ENCODE measurements at regions not wholly inside any gene's neighbourhood (a gene's known extent, or its start where the extent isn't known, plus 50 kb on each side); places are given as distances from the start of the nearest gene placed in this dataset.
A peak's percentile ranks its signal among the peaks of the same experiment; 100 is the strongest.
"Not testable (repeated sequence)": the region's sequence is repeated elsewhere in the genome, so short reads cannot be mapped to it uniquely, and the experiment has no call there.

DNA sequence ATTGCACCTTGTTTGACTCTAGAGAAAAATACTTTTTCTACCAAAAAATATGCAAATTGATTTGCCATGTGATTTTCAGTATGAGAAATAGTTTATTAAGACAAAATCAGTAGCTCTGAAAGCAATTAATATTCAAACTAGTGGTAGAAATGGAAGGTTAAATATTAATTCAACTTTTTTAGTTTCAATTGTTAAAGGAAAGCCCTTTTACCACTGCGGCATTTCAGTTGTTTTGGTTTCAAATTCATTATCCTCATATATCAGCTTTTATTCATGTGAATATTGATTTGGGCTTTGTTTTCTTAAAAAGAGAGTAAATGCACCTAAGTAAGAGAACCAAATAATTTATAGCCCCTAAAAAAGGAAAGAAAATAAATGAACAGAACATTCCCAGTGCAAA lies 660.6 kb upstream of the CHD1 start:
- DNase-seq (ENCODE audit: low spot score) = no peak

DNA sequence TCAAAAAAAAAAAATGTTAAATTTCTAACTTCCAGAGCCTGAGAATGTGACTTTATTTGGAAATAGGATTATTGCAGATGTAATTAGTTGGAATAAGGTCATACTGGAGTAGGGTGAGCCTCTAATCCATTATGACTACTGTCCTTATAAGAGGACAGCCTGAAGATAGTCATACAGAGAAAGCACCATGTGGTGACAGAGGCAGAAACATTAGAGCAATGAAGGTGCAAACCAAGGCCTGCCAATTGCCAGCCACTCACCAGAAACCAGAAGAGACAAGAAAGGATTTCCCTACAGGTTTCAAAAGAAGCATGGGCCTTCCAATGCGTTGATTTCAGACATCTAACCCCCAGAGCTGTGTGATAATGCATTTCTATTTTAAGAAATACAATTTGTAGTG lies 659.2 kb upstream of the CHD1 start:
- no peak for DNase-seq (ENCODE audit: low spot score)

DNA sequence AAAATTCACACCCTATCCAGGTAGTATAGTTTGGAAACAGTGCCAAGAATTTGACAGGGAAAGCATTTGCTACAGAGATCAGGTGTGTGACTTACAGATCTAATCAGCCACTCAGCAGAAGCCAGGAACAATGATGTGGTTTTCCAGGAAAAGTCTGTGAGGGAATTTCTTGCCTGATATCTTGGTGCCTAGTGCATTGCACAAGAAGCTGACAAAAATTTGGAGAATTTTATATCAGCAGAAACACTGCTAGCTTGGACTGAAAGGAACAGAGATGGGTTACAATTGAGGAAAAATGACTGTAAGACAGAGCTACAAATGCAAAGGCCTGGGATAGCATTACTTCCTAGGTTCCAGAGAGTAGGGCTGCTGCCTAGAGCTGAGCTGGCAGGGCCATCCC lies 658.1 kb upstream of the CHD1 start:
- no peak for DNase-seq (ENCODE audit: low spot score)

DNA sequence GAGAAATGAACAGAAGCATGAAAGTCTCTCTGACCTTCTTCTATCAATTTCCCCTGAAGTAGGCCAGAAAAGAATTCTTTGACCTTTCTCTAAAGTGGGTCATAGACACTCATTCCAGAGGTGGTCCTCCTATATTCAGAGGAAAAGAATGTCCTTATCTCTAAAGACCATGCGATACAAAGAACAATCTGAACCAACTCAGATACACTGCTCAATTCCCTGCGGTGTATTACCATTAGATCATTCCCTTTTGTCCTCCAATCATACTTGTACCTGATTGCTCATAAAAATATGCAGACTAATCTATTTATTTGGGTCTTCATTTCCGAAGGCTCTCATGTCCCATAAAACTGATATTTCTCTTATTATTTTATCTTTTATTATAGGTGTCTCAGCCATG lies 652.4 kb upstream of the CHD1 start:
- DNase-seq (ENCODE audit: low spot score) = not testable (repeated sequence)

DNA sequence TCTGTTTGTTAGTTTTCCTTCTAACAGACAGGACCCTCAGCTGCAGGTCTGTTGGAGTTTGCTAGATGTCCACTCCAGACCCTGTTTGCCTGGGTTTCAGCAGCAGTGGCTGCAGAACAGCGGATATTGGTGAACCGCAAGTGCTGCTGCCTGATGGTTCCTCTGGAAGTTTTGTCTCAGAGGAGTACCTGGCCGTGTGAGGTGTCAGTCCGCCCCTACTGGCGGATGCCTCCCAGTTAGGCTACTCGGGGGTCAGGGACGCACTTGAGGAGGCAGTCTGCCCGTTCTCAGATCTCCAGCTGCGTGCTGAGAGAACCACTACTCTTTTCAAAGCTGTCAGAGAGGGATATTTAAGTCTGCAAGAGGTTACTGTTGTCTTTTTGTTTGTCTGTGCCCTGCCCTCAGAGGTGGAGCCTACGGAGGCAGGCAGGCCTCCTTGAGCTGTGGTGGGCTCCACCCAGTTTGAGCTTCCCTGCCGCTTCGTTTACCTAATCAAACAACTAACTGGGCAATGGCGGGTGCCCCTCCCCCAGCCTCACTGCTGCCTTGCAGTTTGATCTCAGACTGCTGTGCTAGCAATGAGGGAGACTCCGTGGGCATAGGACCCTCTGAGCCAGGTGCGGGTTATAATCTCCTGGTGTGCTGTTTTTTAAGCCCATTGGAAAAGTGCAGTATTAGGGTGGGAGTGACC lies 634.3 kb upstream of the CHD1 start:
- DNase-seq (ENCODE audit: low spot score) = not testable (repeated sequence)

DNA sequence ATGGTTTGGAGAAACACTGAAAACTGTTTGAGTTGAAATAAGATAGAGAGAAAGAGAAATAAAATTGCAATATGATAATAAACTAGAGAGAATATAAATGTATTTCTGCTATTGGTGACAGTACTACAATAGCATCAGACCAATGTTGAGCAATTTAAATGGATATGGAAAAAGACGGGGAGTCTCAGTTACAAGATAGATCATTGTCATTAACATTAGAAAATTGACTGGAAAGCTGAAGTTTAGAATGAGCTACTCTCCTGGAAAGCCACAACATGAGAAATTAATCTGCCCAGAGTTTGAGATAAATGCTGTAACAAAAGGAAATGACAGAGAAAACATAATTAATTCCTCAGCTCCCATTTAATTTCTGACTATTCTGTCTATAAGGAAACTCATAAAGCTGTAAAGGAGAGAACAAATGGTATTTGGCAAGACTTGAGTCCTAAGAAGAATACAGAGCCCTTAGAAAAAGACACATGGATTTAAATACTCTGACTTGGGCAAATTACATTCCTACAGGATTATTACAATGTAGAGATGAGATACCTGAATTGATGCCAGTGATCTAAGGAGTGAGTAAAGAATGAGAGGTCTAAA lies 624.5 kb upstream of the CHD1 start:
- DNase-seq (ENCODE audit: low spot score) = peak; percentile 10

DNA sequence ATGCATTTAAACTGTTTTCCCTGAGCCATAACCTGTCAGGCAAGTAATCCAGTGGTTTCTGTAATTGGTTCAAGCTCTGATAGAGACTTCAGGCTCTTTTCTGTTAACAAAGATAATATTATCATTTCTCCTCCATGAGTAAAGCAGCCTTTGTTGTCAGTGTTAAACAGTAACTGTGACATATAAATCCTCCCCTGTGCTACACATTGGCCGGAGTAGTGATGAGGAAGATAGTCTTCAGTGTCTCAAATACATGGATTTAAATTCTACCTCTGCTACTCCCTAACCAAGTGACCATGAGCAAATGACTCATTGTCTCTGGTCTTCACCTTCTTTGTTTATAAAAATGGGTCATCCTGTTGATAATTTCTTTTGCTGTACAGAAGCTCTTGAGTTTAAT lies 615.5 kb upstream of the CHD1 start:
- DNase-seq (ENCODE audit: low spot score) = peak; percentile 13

DNA sequence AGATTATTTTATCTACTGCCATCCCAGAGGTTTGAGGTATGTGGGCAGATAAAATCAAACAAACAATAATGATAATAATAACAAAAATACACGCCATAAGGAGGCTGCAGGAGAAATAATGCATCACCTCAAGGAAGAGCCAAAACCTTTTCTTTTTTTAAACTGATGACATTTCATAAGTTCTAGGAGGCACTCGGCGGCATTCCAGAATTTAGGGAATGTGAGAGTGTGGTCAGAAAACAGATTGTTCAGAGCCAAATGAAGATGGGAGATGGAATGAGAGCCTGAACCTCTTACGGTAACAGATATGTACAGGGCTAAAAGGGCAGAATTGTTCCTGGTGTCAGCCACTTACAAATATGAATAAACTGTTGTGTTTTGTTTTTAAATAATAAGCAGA lies 615.0 kb upstream of the CHD1 start:
- peak; percentile 68 for DNase-seq (ENCODE audit: low spot score)

DNA sequence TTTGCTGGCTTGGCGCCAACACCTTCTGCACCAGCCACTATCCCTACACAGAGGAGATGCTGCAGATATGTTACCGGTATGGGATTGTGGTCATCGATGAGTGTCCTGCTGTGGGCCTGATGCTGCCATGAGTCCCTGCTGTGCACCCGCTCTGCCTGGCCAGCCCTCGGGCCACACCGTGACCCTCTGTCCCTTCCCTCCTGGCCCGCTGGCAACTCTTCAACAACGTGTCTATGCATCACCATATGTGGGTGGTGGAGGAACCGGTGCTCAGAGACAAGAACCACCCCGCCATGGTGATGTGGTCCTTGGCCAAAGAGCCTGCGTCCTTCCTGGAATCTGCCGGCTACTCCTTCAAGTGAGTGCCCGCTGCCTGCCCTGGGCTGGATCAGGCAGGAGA lies 605.4 kb upstream of the CHD1 start:
- not testable (repeated sequence) for DNase-seq (ENCODE audit: low spot score)

DNA sequence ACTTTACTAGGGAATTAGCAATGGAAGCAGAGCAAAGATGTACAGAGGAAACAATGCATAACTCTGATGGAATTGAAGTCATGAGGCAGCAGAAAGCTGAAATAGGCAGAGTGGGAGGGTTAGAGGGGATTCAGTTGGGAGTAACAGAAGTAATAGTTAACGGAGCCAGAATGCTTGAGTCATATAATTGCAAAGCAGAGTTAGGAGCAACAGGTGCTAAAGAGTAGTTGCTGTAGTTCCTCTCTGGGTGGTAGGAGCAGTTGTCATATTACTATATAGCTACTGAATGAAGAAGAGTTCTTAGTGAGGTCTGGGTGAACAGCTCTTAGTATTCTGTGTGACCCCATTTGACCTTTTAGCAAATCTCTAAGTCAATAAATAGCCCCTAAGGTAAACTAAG lies 592.9 kb upstream of the CHD1 start:
- not testable (repeated sequence) for DNase-seq (ENCODE audit: low spot score)

DNA sequence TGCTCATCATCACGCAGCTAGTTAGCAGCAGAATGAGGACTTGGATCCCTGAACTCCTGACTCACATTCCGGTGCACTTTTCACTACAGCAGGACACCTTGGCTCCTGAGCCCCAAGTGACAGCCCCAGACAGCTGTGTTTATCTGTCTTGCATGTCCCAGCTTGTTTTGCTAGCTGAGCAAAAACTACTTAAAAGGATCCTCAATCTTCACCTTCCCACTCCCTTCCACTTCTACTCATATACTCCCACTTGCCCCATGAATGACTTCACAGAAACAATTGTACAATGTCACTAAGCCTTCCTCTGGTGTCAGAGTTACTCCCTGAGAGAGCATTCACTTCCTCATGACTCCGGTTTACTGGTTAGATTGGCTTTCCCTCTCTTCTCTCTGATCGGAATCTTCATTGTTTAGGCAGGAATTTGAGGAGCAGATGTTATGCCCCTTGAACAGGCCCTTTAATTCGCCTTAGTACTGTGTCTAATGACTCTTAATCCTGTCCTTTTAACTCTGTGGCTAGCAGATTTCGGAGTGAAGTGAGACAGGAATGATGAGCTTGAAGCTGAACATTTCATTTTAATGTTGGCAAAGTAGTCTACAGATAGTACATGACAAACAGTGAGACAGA lies 587.2 kb upstream of the CHD1 start:
- not testable (repeated sequence) for DNase-seq (ENCODE audit: low spot score)

DNA sequence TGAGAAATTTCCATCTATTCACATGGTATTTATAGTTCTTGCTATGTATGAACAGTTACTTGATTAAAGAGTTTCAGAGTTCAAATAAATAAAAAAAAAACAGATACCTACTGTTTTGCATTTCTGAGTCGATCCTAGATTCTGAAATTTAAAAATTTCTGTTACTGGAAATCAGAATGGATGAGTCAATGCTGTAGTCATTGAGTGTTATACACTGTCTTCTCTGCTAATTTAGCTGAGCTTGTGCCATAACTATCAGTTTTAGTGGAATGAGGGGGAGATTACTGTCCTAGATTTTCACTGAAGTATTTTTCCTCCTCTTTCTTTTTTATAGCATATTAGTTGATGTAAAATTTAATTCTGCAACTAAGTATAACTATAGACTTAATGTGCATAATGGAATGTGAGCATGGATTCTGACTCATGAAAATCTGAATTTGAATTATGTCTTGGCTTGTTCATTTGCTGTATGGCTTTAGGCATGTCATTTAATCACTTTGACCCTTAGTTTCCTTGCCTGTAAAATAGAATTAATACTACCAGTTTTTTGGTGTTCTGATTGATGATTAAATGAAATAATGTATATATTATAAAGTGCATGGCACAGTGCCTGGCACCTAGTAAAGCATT lies 581.5 kb upstream of the CHD1 start:
- DNase-seq (ENCODE audit: low spot score) = not testable (repeated sequence)

DNA sequence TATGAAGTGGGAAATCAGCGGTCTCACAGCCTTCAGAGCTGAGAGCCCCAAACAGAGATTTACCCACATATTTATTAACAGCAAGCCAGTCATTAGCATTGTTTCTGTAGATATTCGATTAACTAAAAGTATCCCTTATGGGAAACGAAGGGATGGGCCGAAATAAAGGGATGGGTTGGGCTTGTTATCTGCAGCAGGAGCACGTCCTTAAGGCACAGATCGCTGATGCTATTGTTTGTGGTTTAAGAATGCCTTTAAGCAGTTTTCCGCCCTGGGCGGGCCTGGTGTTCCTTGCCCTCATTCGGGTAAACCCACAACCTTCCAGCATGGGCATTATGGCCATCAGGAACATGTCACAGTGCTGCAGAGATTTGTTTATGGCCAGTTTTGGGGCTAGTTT lies 580.3 kb upstream of the CHD1 start:
- not testable (repeated sequence) for DNase-seq (ENCODE audit: low spot score)

DNA sequence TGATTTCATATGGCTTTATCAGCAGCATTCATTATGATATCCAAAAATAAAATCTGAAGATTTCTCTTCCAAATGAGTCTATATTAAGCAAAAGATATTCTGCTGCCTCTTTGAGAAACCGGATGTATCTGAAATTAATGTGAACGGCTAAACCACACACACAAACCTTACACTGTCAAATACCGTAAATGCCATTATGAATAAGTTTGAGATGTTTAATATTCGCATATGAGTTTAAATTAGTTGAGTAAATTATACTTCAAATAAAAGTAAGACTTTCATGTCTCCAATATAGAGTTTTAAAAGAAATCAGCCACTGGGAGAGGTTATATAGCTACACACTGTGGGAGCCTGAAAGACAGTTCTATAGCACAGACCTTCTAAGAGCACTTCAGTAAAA lies 566.6 kb upstream of the CHD1 start:
- not testable (repeated sequence) for DNase-seq (ENCODE audit: low spot score)

DNA sequence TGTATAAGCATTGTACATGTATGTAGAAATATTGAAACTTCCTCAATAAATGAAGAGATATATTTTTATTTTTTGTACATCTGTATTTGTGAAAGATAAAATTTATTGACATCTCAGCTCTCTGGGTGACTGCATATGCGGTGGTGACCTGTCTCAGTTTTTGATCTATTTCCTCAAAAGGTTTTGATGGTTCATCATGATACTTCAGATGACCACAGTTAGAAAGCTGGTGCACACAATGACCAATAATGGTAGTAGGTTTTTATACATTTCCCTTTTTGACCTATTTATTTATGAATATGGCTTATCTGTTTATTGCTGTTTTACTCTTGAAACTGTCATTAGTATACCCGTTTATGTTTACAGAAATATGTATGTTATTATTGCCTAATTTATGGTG lies 549.6 kb upstream of the CHD1 start:
- DNase-seq (ENCODE audit: low spot score) = not testable (repeated sequence)

DNA sequence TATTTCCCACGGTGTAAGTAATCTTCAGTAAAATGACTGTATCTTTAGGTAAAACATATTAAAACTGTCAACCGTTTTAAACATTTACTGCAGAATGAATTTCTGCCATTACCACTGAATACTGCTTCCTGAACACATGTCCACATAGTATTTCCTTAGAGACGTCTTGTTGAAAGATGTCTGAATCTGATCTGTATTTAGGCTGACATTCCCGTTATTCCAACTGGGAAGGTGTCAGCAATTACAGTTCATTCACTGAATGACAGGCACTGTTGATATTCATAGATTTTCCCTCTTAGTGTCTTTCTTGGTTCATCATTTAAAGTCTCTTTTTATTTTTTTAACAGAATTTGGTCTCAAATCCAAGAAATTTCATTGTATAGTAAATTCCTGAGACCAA lies 544.5 kb upstream of the CHD1 start:
- DNase-seq (ENCODE audit: low spot score) = not testable (repeated sequence)

DNA sequence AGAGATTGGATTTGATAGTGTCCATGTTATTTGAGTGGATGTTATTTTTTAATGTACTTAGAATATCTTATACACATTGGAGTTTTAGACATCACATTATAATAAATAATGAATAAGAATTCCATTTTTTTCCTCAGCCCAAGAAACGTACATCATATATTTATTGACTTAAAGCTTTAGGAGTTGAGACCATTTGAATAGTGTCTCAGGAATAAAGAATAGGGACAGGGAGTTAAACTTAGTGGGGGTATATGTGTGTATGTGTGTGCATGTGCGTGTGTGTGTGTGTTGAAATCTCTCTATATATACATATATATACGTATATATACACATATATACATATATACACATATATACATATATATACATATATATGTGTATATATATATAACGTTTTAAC lies 542.9 kb upstream of the CHD1 start:
- DNase-seq (ENCODE audit: low spot score) = not testable (repeated sequence)

DNA sequence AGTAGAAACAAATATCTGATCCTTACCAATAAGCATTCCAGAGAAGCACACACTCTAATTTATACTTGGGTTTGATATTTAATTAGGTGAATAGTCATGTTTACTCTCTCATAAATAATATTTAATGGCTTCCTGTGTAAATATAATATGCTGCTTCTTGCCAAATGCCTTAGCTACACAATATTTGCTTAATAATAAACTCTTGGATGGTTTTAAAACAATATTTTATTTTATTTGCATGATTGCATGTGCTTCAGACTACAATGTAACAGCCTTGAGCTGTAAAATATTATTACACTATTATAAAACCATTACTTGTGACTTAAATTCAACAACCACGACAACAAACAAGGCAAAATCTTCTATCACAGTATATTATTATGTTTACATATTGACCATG lies 542.4 kb upstream of the CHD1 start:
- DNase-seq (ENCODE audit: low spot score) = not testable (repeated sequence)

DNA sequence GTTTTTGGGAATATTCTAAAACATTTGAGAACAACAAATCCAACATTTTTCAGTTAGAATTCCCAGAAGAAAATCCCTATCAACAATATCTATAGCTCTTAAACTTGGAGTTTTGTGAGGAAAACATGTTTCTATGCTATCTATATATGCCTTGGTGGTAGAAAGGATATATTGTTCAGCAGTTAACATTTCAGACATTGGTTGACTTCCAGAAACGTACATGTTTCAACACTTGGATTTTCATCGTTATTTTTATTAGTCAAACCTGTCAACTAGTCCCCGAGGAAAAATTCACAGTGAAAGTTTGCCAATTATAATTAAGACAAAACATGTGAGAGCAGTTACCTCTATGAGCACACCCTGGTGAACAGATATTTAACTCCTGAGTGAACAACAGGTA lies 541.8 kb upstream of the CHD1 start:
- DNase-seq (ENCODE audit: low spot score) = not testable (repeated sequence)

DNA sequence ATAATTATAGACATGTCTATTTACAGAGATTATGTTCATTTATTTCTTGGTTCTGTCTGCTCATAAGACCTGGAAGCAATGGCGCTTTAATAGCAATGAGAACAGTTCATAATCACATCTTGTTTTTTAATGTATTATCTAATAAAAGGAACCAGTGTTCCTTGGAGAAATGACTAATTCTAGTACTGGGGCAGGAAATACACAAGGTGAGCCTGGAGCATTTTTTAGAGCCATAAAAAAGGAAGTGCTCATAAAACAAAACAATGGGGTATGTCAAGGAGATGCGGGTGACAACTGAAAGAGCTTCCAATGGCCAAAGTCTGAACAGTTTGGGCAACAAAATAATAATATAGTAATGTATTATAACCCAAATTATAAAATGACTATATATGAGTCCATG lies 531.9 kb upstream of the CHD1 start:
- DNase-seq (ENCODE audit: low spot score) = no peak

DNA sequence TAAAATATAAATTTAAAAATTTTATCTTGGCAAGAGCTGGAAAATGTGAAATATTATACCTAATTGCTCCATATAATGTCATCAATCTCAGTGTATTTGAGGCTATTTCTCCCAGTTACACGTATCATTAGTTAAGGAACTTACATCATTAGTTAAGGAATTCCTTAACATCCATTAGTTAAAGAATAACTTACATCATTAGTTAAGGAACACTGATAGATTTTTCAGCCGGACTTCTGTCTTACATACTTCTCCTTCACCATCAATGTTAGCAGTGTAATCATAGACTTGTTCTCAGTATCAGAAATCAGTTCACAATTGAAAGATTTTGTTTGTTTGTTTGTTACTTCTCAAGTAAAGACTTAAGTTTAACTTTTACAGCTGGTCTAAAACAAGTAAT lies 524.4 kb upstream of the CHD1 start:
- DNase-seq (ENCODE audit: low spot score) = no peak

DNA sequence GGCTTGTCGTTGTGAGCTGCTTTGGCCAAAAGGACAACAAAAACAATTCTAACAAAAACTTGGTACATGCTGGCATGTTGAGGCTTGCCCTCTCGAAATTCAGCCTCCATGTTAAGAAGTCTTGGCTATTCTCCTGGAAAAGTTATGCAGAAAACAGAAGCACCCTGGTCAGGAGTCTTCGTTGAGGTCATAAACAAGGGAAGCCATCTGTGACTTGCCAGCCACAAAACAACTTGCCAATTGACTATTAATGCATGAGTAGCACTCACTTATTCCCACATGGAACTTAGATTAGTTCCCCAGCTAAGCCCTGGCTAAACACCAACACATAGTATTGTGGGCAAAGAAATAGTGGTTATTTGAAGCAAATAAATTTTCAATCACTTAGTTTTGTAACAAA lies 521.0 kb upstream of the CHD1 start:
- no peak for DNase-seq (ENCODE audit: low spot score)

DNA sequence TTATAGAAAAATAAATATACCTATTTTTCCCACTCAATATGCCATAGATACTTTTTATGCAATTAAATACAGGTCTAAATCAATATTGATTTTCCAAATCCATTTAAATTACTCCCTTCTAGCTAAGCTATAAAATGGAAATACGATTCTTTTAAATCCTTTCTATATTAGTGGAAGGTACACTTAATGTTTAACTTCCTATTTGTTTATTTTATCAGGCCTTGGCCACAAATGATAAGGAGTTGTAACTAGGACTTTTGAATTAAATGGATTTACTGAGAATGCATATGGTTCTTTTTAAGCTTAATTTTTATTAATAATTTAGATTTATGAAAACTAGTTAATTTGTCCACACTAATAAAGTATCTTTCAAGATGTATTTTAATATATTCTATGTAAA lies 517.0 kb upstream of the CHD1 start:
- DNase-seq (ENCODE audit: low spot score) = no peak

Data from A172 (cell line).